Endodermal cell (in vitro differentiated cells): ENCODE measurements at regions not wholly inside any gene's neighbourhood (a gene's known extent, or its start where the extent isn't known, plus 50 kb on each side); places are given as distances from the start of the nearest gene placed in this dataset.

Experiments used
- DNase-seq: peaks from one replicate; pipeline ENCODE4 v3.0.0-alpha.2; 2017
- H3K27ac ChIP-seq: 2 replicates; pipeline ENCODE4 v1.5.1; 2013; ENCODE audit warnings: mild to moderate bottlenecking, low read depth, low read length, moderate library complexity
- H3K27me3 ChIP-seq: 2 replicates; pipeline ENCODE4 v1.6.1; 2013; ENCODE audit warnings: mild to moderate bottlenecking, low read length, moderate library complexity; ENCODE audit not compliant: insufficient read depth, control insufficient read depth, poor library complexity, severe bottlenecking
- H3K36me3 ChIP-seq: 2 replicates; pipeline ENCODE4 v1.7.0; 2013; ENCODE audit warnings: mild to moderate bottlenecking, low read length, moderate library complexity; ENCODE audit not compliant: control insufficient read depth, insufficient read depth
- H3K4me1 ChIP-seq: one replicate; pipeline ENCODE4 v1.7.0; 2013; ENCODE audit warnings: low read length; ENCODE audit not compliant: control insufficient read depth, insufficient read depth
- H3K4me3 ChIP-seq: 2 replicates; pipeline ENCODE4 v1.5.1; 2013; ENCODE audit warnings: mild to moderate bottlenecking, low read length, moderate library complexity
- H3K9ac ChIP-seq: 2 replicates; pipeline ENCODE4 v1.6.1; 2013; ENCODE audit warnings: mild to moderate bottlenecking, low read length, moderate library complexity; ENCODE audit not compliant: poor library complexity, severe bottlenecking; ENCODE audit errors: extremely low read depth
- H3K9me3 ChIP-seq: 2 replicates; pipeline ENCODE4 v1.6.1; 2013; ENCODE audit warnings: mild to moderate bottlenecking, low read length, moderate library complexity; ENCODE audit not compliant: control insufficient read depth
- H3K27ac Mint-ChIP-seq: 2 replicates; pipeline ENCODE4 v1.8.0; 2020; ENCODE audit warnings: mixed read lengths
- H3K27me3 Mint-ChIP-seq: 2 replicates; pipeline ENCODE4 v1.8.0; 2021; ENCODE audit warnings: mild to moderate bottlenecking, mixed read lengths; ENCODE audit not compliant: insufficient read depth
- H3K36me3 Mint-ChIP-seq: 2 replicates; pipeline ENCODE4 v1.8.0; 2020; ENCODE audit warnings: low read depth, mixed read lengths
- H3K4me1 Mint-ChIP-seq: 2 replicates; pipeline ENCODE4 v1.8.0; 2020; ENCODE audit warnings: mixed read lengths
- H3K4me3 Mint-ChIP-seq: 2 replicates; pipeline ENCODE4 v1.8.0; 2020; ENCODE audit warnings: mild to moderate bottlenecking, moderate library complexity, mixed read lengths
- H3K9me3 Mint-ChIP-seq: 2 replicates; pipeline ENCODE4 v1.8.0; 2020; ENCODE audit warnings: mild to moderate bottlenecking, mixed read lengths
- CTCF ChIP-seq: fragments of 200-600 bp; sonication (generic); conservative IDR thresholded peaks from 2 replicates; pipeline ENCODE4 v1.5.0; 2021; ENCODE audit warnings: antibody characterized with exemption, mild to moderate bottlenecking
- WGBS, 2 experiments: methylation state at CpG; one replicate each; pipeline versions ENCODE4 v1.1.5 to v1.1.7; 2013; ENCODE audit warnings: missing lambda C conversion rate in 2 of 2, mixed read lengths in 1 of 2; ENCODE audit not compliant: insufficient coverage in 1 of 2, insufficient read length in 1 of 2; 5-methylcytosine and 5-hydroxymethylcytosine counted together

- H3K27ac ChIP-seq, result no peak overlapping the region
- H3K4me1 ChIP-seq, result peaks cover 31% of the 10 kb centered on the region
- DNase-seq, result no peak
- Mint-ChIP-seq H3K4me1 (peaks cover 52% of the 10 kb centered on the region), H3K9me3 (no peaks in the 10 kb centered on the region), H3K27ac (no peak overlapping the region), H3K4me3 (no peak overlapping the region), H3K27me3 (no peaks in the 10 kb centered on the region), H3K36me3 (no peaks in the 10 kb centered on the region)
- H3K9me3 ChIP-seq, result no peaks in the 10 kb centered on the region
- 90 to 91% methylated on average over 3 of the region's 3 CpGs for WGBS, 2 experiments
- H3K4me3 ChIP-seq, result no peak overlapping the region
- no peaks in the 10 kb centered on the region for H3K27me3 ChIP-seq
- H3K9ac ChIP-seq, result no peak overlapping the region
- H3K36me3 ChIP-seq, result no peaks in the 10 kb centered on the region
- TF ChIP-seq CTCF, result no peak
These were observed 833.2 kb downstream of the MAFB start for GRCh38 chr20:39855799-39856198.

- Mint-ChIP-seq H3K9me3 (no peaks in the 10 kb centered on the region), H3K27me3 (no peaks in the 10 kb centered on the region), H3K27ac (no peak overlapping the region), H3K4me3 (no peak overlapping the region), H3K36me3 (no peaks in the 10 kb centered on the region), H3K4me1 (peaks cover 58% of the 10 kb centered on the region)
- Histone ChIP-seq H3K27ac (no peak overlapping the region), H3K27me3 (no peaks in the 10 kb centered on the region), H3K9me3 (no peaks in the 10 kb centered on the region), H3K4me1 (peaks cover 37% of the 10 kb centered on the region), H3K9ac (no peak overlapping the region), H3K36me3 (no peaks in the 10 kb centered on the region), H3K4me3 (no peak overlapping the region)
- TF ChIP-seq CTCF, result no peak
- 100% methylated on average over 1 of the region's 1 CpG; no CpG with 5 or more reads in 1 of the 2 experiments for WGBS, 2 experiments
- DNase-seq, result no peak
These were observed 834.0 kb downstream of the MAFB start for GRCh38 chr20:39855056-39855455.

GRCh38 chr20:39853636-39854035 is 835.4 kb downstream of the MAFB start:
- Histone ChIP-seq H3K27ac (no peak overlapping the region), H3K4me3 (no peak overlapping the region), H3K36me3 (no peaks in the 10 kb centered on the region), H3K4me1 (peaks cover 42% of the 10 kb centered on the region), H3K9ac (no peak overlapping the region), H3K9me3 (no peaks in the 10 kb centered on the region), H3K27me3 (no peaks in the 10 kb centered on the region)
- Mint-ChIP-seq H3K27me3 (no peaks in the 10 kb centered on the region), H3K4me1 (peaks cover 68% of the 10 kb centered on the region), H3K36me3 (no peaks in the 10 kb centered on the region), H3K27ac (no peak overlapping the region), H3K4me3 (no peak overlapping the region), H3K9me3 (no peaks in the 10 kb centered on the region)
- DNase-seq, result peak; percentile 72
- WGBS, 2 experiments, result 63 to 69% methylated on average over 1 to 2 of the region's 2 CpGs
- TF ChIP-seq CTCF, result no peak
